IMR-90 (cell line): ENCODE measurements at regions not wholly inside any gene's neighbourhood (a gene's known extent, or its start where the extent isn't known, plus 50 kb on each side); places are given as distances from the start of the nearest gene placed in this dataset.

ENCODE experiments used
- ATAC-seq: fragments of 200-7000 bp; cut with Tn5 transposase; 2 replicates; pipeline ENCODE4 v1.9.1; 2020; ENCODE audit warnings: low read depth, mild to moderate bottlenecking, moderate library complexity
- BruUV-seq: library from RNA; stranded (reverse); fragments of 400-500 nt; replicated peaks from 2 replicates; lab custom pipeline; 2021; lab: Mats Ljungman, UMichigan
- CTCF ChIA-PET: fragments of 300-600 bp; formaldehyde crosslinking; extraction: SDS; loops from one replicate; lab custom pipeline; 2021; ENCODE audit warnings: antibody characterized with exemption; lab: Yijun Ruan, JAX
- POLR2A ChIA-PET: fragments of 300-600 bp; sonication (Branson Sonifier 250); formaldehyde crosslinking; loops from one replicate; lab custom pipeline; 2022; ENCODE audit warnings: antibody characterized with exemption; ENCODE audit not compliant: unreplicated experiment; lab: Charles Lee
- DNase-seq: peaks from one replicate; pipeline ENCODE4 v3.0.0; 2013
- H2AFZ ChIP-seq: replicated peaks from 2 replicates; pipeline ENCODE3; 2013; ENCODE audit warnings: low read length, mild to moderate bottlenecking; ENCODE audit not compliant: poor library complexity
- H2AK5ac ChIP-seq: 2 replicates; pipeline ENCODE4 v1.6.1; 2013; ENCODE audit warnings: low read depth, low read length, inconsistent platforms
- H2AK9ac ChIP-seq: replicated peaks from 2 replicates; pipeline ENCODE3; 2013; ENCODE audit warnings: mild to moderate bottlenecking, low read depth, low read length, moderate library complexity; ENCODE audit not compliant: poor library complexity
- H2BK120ac ChIP-seq: 2 replicates; pipeline ENCODE4 v1.6.1; 2013; ENCODE audit warnings: low read depth, low read length, inconsistent platforms
- H2BK15ac ChIP-seq: 3 replicates; pipeline ENCODE4 v1.6.1; 2013; ENCODE audit warnings: low read depth, low read length, inconsistent platforms
- H2BK20ac ChIP-seq: 2 replicates; pipeline ENCODE4 v1.6.1; 2013; ENCODE audit warnings: low read depth, mild to moderate bottlenecking, inconsistent platforms, low read length, moderate library complexity
- H2BK5ac ChIP-seq: 2 replicates; pipeline ENCODE4 v1.6.1; 2013; ENCODE audit warnings: mild to moderate bottlenecking, low read depth, low read length, inconsistent platforms; ENCODE audit not compliant: poor library complexity, severe bottlenecking
- H3K14ac ChIP-seq: replicated peaks from 2 replicates; pipeline ENCODE4 v1.6.1; 2013; ENCODE audit warnings: low read depth, low read length, inconsistent platforms
- H3K18ac ChIP-seq: 2 replicates; pipeline ENCODE4 v1.6.1; 2013; ENCODE audit warnings: low read depth, low read length, control low read depth
- H3K23ac ChIP-seq: 2 replicates; pipeline ENCODE4 v1.6.1; 2013; ENCODE audit warnings: low read depth, low read length, inconsistent platforms
- H3K27ac ChIP-seq: 2 replicates; pipeline ENCODE4 v1.5.1; 2013; ENCODE audit warnings: mild to moderate bottlenecking, control low read depth, low read length; ENCODE audit not compliant: insufficient read depth
- H3K27me3 ChIP-seq: 2 replicates; pipeline ENCODE4 v1.6.1; 2013; ENCODE audit warnings: low read length; ENCODE audit not compliant: control insufficient read depth, insufficient read depth
- H3K36me3 ChIP-seq: 2 replicates; pipeline ENCODE4 v1.6.1; 2013; ENCODE audit warnings: low read length, mixed read lengths; ENCODE audit not compliant: control insufficient read depth, insufficient read depth
- H3K4ac ChIP-seq: 2 replicates; pipeline ENCODE4 v1.6.1; 2013; ENCODE audit warnings: low read depth, low read length, inconsistent platforms
- H3K4me1 ChIP-seq: 2 replicates; pipeline ENCODE4 v1.6.1; 2013; ENCODE audit warnings: low read length, mixed read lengths; ENCODE audit not compliant: control insufficient read depth, insufficient read depth
- H3K4me2 ChIP-seq: 2 replicates; pipeline ENCODE4 v1.6.1; 2013; ENCODE audit warnings: low read depth, mild to moderate bottlenecking, control low read depth, low read length, moderate library complexity
- H3K4me3 ChIP-seq: 2 replicates; pipeline ENCODE4 v1.5.1; 2013; ENCODE audit warnings: low read depth, mild to moderate bottlenecking, control low read depth, low read length, moderate library complexity; ENCODE audit not compliant: insufficient read depth
- H3K56ac ChIP-seq: 2 replicates; pipeline ENCODE4 v1.6.1; 2013; ENCODE audit warnings: low read length, inconsistent platforms; ENCODE audit not compliant: insufficient read depth; ENCODE audit errors: extremely low read depth
- H3K79me1 ChIP-seq, 2 experiments: 2 replicates each; pipeline ENCODE4 v1.6.1; 2013; ENCODE audit warnings: low read length in 2 of 2, inconsistent platforms in 1 of 2, low read depth in 1 of 2
- H3K9ac ChIP-seq: 2 replicates; pipeline ENCODE4 v1.6.1; 2013; ENCODE audit warnings: low read depth, low read length, control low read depth
- H3K9me1 ChIP-seq: 2 replicates; pipeline ENCODE4 v1.6.1; 2013; ENCODE audit warnings: low read length, inconsistent platforms; ENCODE audit not compliant: insufficient read depth
- H3K9me3 ChIP-seq: 2 replicates; pipeline ENCODE4 v1.6.1; 2013; ENCODE audit warnings: low read length; ENCODE audit not compliant: control insufficient read depth, insufficient read depth
- H4K20me1 ChIP-seq: 2 replicates; pipeline ENCODE4 v1.6.1; 2013; ENCODE audit warnings: low read length, inconsistent platforms; ENCODE audit not compliant: insufficient read depth
- H4K5ac ChIP-seq: 2 replicates; pipeline ENCODE4 v1.6.1; 2013; ENCODE audit warnings: mild to moderate bottlenecking, low read depth, low read length, control low read depth
- H4K8ac ChIP-seq, 2 experiments: 2 replicates each; pipeline ENCODE4 v1.6.1; 2013; ENCODE audit warnings: low read depth in 2 of 2, low read length in 2 of 2, control low read depth in 1 of 2, inconsistent platforms in 1 of 2
- H4K91ac ChIP-seq: 2 replicates; pipeline ENCODE4 v1.6.1; 2013; ENCODE audit warnings: low read depth, low read length, inconsistent platforms; ENCODE audit not compliant: insufficient read depth
- BHLHE40 ChIP-seq: fragments of 150-350 bp; IDR thresholded peaks from 2 replicates; pipeline ENCODE4 v1.6.1; 2016; ENCODE audit warnings: mild to moderate bottlenecking, low read depth, low read length
- CTCF ChIP-seq: conservative IDR thresholded peaks from 2 replicates; pipeline ENCODE4 v1.5.1; 2012; ENCODE audit warnings: mild to moderate bottlenecking, low read depth, low read length, improper control_type of control experiment
- ELK1 ChIP-seq: fragments of 150-350 bp; IDR thresholded peaks from 2 replicates; pipeline ENCODE4 v1.6.1; 2016; ENCODE audit warnings: low read depth, mild to moderate bottlenecking, low read length, moderate library complexity, borderline replicate concordance
- MAFK ChIP-seq: IDR thresholded peaks from 2 replicates; pipeline ENCODE4 v1.6.1; 2012; ENCODE audit warnings: low read depth, low read length, improper control_type of control experiment
- MXI1 ChIP-seq: IDR thresholded peaks from 2 replicates; pipeline ENCODE4 v1.6.1; 2012; ENCODE audit warnings: low read depth, mild to moderate bottlenecking, low read length, moderate library complexity, borderline replicate concordance
- NFE2L2 ChIP-seq: fragments of 150-350 bp; IDR thresholded peaks from 2 replicates; pipeline ENCODE4 v1.6.1; 2016; ENCODE audit warnings: low read depth, mild to moderate bottlenecking, low read length
- POLR2A ChIP-seq: IDR thresholded peaks from 2 replicates; pipeline ENCODE4 v1.6.1; 2012; ENCODE audit warnings: mild to moderate bottlenecking, low read depth, low read length
- RCOR1 ChIP-seq: IDR thresholded peaks from 2 replicates; pipeline ENCODE4 v1.6.1; 2012; ENCODE audit warnings: mild to moderate bottlenecking, low read length, improper control_type of control experiment; ENCODE audit not compliant: insufficient replicate concordance
- RFX5 ChIP-seq: IDR thresholded peaks from 2 replicates; pipeline ENCODE4 v1.8.0; 2012; ENCODE audit warnings: low read depth, mild to moderate bottlenecking, low read length, moderate library complexity
- WGBS, 2 experiments: methylation state at CpG; one replicate each; pipeline versions ENCODE4 v1.1.5 to v1.1.7; 2013; ENCODE audit warnings: missing lambda C conversion rate in 2 of 2; ENCODE audit not compliant: insufficient read length in 1 of 2; ENCODE audit errors: extremely low coverage in 2 of 2; 5-methylcytosine and 5-hydroxymethylcytosine counted together
- dilution Hi-C: fragments of 300-500 bp; cut with HindIII; formaldehyde crosslinking; loops from one replicate; pipeline ENCODE4 v1.14.3; 2018; ENCODE audit warnings: low sequenced_read_pairs; ENCODE audit not compliant: unreplicated experiment
- in situ Hi-C: fragments of 300-500 bp; cut with MboI; formaldehyde crosslinking; loops from 3 replicates; pipeline ENCODE4 v1.14.3; 2019; ENCODE audit warnings: low sequenced_read_pairs, inconsistent platforms, mixed read lengths
- intact Hi-C: fragments of 100-400 bp; cut with micrococcal nuclease; formaldehyde crosslinking; loops from 2 replicates; pipeline ENCODE4 v1.10.0; 2022
- TF ChIP-seq, protein P1 (sequence below): fragments of 150-350 bp; IDR thresholded peaks from 2 replicates; pipeline ENCODE4 v1.6.1; 2017; ENCODE audit warnings: mild to moderate bottlenecking, antibody characterized with exemption, low read length, low read depth

DNA sequence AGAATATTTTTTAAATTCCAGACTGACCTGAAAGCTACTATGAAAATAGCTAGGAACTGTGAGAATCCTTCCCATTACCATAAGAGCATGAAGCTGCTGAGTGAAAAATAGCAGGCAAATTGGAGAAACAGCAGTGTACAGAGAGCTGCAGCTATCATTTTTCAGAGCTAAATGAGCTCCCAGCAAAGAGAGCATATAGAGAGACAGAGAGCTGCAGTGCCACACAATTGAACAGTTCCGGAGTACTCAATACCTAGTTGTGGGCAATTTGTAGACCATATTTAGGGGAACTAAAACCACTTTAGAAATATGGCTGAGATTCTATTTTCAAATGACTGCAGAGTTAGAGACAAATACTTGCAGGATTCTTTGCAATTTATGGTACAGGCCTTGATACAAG lies 645.3 kb downstream of the STK39 start:
- Histone ChIP-seq H3K27ac (no peak overlapping the region), H3K18ac (no peak overlapping the region), H4K8ac (no peak overlapping the region), H2BK20ac (no peak overlapping the region), H3K4me3 (no peak overlapping the region), H2AFZ (no peak overlapping the region), H2BK15ac (no peak overlapping the region), H3K9me3 (no peaks in the 10 kb centered on the region), H4K20me1 (no peaks in the 10 kb centered on the region), H3K56ac (no peak overlapping the region), H3K79me1 (no peaks in the 10 kb centered on the region), H3K9ac (no peak overlapping the region), H3K23ac (no peak overlapping the region), H3K27me3 (no peaks in the 10 kb centered on the region), H4K91ac (no peak overlapping the region), H2BK5ac (no peak overlapping the region), H4K5ac (no peak overlapping the region), H2AK5ac (no peak overlapping the region), H3K14ac (no peak overlapping the region), H3K4ac (no peak overlapping the region), H2AK9ac (no peak overlapping the region), H3K9me1 (no peaks in the 10 kb centered on the region), H2BK120ac (no peak overlapping the region), H3K4me2 (no peak overlapping the region), H3K4me1 (no peaks in the 10 kb centered on the region), H3K36me3 (no peaks in the 10 kb centered on the region)
- dilution Hi-C loops (no loop called here), in situ Hi-C loops (no loop called here), intact Hi-C loops (loop anchor here (10.0 kb wide), 1 partner anchor 513 kb away; no protein-coding TSS in a partner anchor)
- no TSS peak for BruUV-seq
- no CpG with 5 or more reads among the region's 1 CpG for WGBS, 2 experiments
- no peak for DNase-seq
- TF ChIP-seq BHLHE40 (no peak), RCOR1 (no peak), RFX5 (no peak), MXI1 (no peak), ELK1 (no peak), MAFK (no peak), NFE2L2 (no peak), CTCF (no peak), POLR2A (no peak)
- TF ChIP-seq, protein P1, sequence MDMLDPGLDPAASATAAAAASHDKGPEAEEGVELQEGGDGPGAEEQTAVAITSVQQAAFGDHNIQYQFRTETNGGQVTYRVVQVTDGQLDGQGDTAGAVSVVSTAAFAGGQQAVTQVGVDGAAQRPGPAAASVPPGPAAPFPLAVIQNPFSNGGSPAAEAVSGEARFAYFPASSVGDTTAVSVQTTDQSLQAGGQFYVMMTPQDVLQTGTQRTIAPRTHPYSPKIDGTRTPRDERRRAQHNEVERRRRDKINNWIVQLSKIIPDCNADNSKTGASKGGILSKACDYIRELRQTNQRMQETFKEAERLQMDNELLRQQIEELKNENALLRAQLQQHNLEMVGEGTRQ: no peak
- ChIA-PET POLR2A (no interaction called here), CTCF (no interaction called here)
- ATAC-seq: no peak
